ENCODE measurements at regions not wholly inside any gene's neighbourhood (a gene's known extent, or its start where the extent isn't known, plus 50 kb on each side); places are given as distances from the start of the nearest gene placed in this dataset.

- ATAC-seq (ENCODE audit: low read depth in 2 of 2) (no peak), DNase-seq (no peak)
- Histone ChIP-seq H3K36me3 (ENCODE audit: control insufficient read depth, insufficient read depth, low read length) (no peaks in the 10 kb centered on the region), H3K9me3 (ENCODE audit: control insufficient read depth in 2 of 2, low read length in 2 of 2) (no peaks in the 10 kb centered on the region), H3K4me1 (ENCODE audit: control insufficient read depth, insufficient read depth, low read length, poor library complexity, severe bottlenecking) (no peaks in the 10 kb centered on the region), H3K4me3 (ENCODE audit: low read depth, low read length) (no peak overlapping the region), H3K27me3 (ENCODE audit: control insufficient read depth, insufficient read depth, low read length) (peaks cover 7% of the 10 kb centered on the region), H3K27ac (ENCODE audit: insufficient read depth, low read length, poor library complexity, severe bottlenecking) (no peak overlapping the region)
- peaks cover 25% of the 10 kb centered on the region for H3K27me3 Mint-ChIP-seq
- no peaks in the 10 kb centered on the region for H3K36me3 Mint-ChIP-seq
- no peaks in the 10 kb centered on the region for H3K4me1 Mint-ChIP-seq
- no peak overlapping the region for H3K4me3 Mint-ChIP-seq
- peaks cover 0 to 2% (median 0%) of the 10 kb centered on the region in 7 donors for H3K9me3 Mint-ChIP-seq
- H3K27ac Mint-ChIP-seq, result no peak overlapping the region
Measured at GRCh38 chr14:66046591-66046990, 439.6 kb upstream of the CCDC196 start.

GRCh38 chr14:66056268-66056907, 429.8 kb upstream of the CCDC196 start:
- peaks cover 3% of the 10 kb centered on the region for H3K27me3 ChIP-seq (ENCODE audit: control insufficient read depth, insufficient read depth, low read length)
- Mint-ChIP-seq H3K27ac (peak overlapping the region; percentile 1 to 85 (median 29)), H3K27me3 (peaks cover 4% of the 10 kb centered on the region), H3K4me3 (peak overlapping the region in 2 of 4 donors; percentile 15 to 49), H3K36me3 (peaks cover 4% of the 10 kb centered on the region), H3K4me1 (peaks cover 0 to 19% (median 4%) of the 10 kb centered on the region in 4 donors), H3K9me3 (peaks cover 0 to 6% (median 2%) of the 10 kb centered on the region in 7 donors)
- H3K4me1 ChIP-seq (ENCODE audit: control insufficient read depth, insufficient read depth, low read length, poor library complexity, severe bottlenecking), result no peaks in the 10 kb centered on the region
- no peak overlapping the region for H3K27ac ChIP-seq (ENCODE audit: insufficient read depth, low read length, poor library complexity, severe bottlenecking)
- no peak for ATAC-seq (ENCODE audit: low read depth in 2 of 2)
- H3K9me3 ChIP-seq (ENCODE audit: control insufficient read depth in 2 of 2, low read length in 2 of 2), result peaks cover 0 to 3% of the 10 kb centered on the region in 2 experiments
- DNase-seq, result no peak
- no peaks in the 10 kb centered on the region for H3K36me3 ChIP-seq (ENCODE audit: control insufficient read depth, insufficient read depth, low read length)
- no peak overlapping the region for H3K4me3 ChIP-seq (ENCODE audit: low read depth, low read length)

- ATAC-seq (ENCODE audit: low read depth in 2 of 2) (no peak), DNase-seq (no peak)
- H3K4me3 Mint-ChIP-seq, result peak overlapping the region in 1 of 4 donors; percentile 49
- Histone ChIP-seq H3K27me3 (ENCODE audit: control insufficient read depth, insufficient read depth, low read length) (peaks cover 3% of the 10 kb centered on the region), H3K36me3 (ENCODE audit: control insufficient read depth, insufficient read depth, low read length) (no peaks in the 10 kb centered on the region), H3K4me3 (ENCODE audit: low read depth, low read length) (no peak overlapping the region), H3K9me3 (ENCODE audit: control insufficient read depth in 2 of 2, low read length in 2 of 2) (peaks cover 0 to 3% of the 10 kb centered on the region in 2 experiments), H3K27ac (ENCODE audit: insufficient read depth, low read length, poor library complexity, severe bottlenecking) (no peak overlapping the region), H3K4me1 (ENCODE audit: control insufficient read depth, insufficient read depth, low read length, poor library complexity, severe bottlenecking) (no peaks in the 10 kb centered on the region)
- peaks cover 0 to 6% (median 4%) of the 10 kb centered on the region in 7 donors for H3K9me3 Mint-ChIP-seq
- H3K27ac Mint-ChIP-seq, result peak overlapping the region; percentile 8 to 85 (median 29)
- peaks cover 4% of the 10 kb centered on the region for H3K36me3 Mint-ChIP-seq
- H3K27me3 Mint-ChIP-seq, result no peaks in the 10 kb centered on the region
- H3K4me1 Mint-ChIP-seq, result peaks cover 0 to 19% (median 4%) of the 10 kb centered on the region in 4 donors
Measured at GRCh38 chr14:66056926-66057552, 429.1 kb upstream of the CCDC196 start.

GRCh38 chr14:66065188-66065587, 421.0 kb upstream of the CCDC196 start:
- Histone ChIP-seq H3K4me1 (ENCODE audit: control insufficient read depth, insufficient read depth, low read length, poor library complexity, severe bottlenecking) (no peaks in the 10 kb centered on the region), H3K36me3 (ENCODE audit: control insufficient read depth, insufficient read depth, low read length) (no peaks in the 10 kb centered on the region), H3K27ac (ENCODE audit: insufficient read depth, low read length, poor library complexity, severe bottlenecking) (no peak overlapping the region), H3K9me3 (ENCODE audit: control insufficient read depth in 2 of 2, low read length in 2 of 2) (no peaks in the 10 kb centered on the region), H3K4me3 (ENCODE audit: low read depth, low read length) (no peak overlapping the region), H3K27me3 (ENCODE audit: control insufficient read depth, insufficient read depth, low read length) (peaks cover 2% of the 10 kb centered on the region)
- H3K36me3 Mint-ChIP-seq, result no peaks in the 10 kb centered on the region
- H3K27ac Mint-ChIP-seq, result no peak overlapping the region
- peaks cover 0 to 4% (median 0%) of the 10 kb centered on the region in 7 donors for H3K9me3 Mint-ChIP-seq
- H3K27me3 Mint-ChIP-seq, result peaks cover 4% of the 10 kb centered on the region
- ATAC-seq (ENCODE audit: low read depth in 2 of 2), result no peak
- DNase-seq, result no peak
- no peak overlapping the region for H3K4me3 Mint-ChIP-seq
- H3K4me1 Mint-ChIP-seq, result peaks cover 0 to 6% (median 0%) of the 10 kb centered on the region in 4 donors

- peaks cover 2% of the 10 kb centered on the region for H3K27me3 ChIP-seq (ENCODE audit: control insufficient read depth, insufficient read depth, low read length)
Measured at GRCh38 chr14:66066981-66067776, 419.0 kb upstream of the CCDC196 start.

GRCh38 chr14:66069036-66069435, 417.1 kb upstream of the CCDC196 start:
- Histone ChIP-seq H3K27me3 (ENCODE audit: control insufficient read depth, insufficient read depth, low read length) (no peaks in the 10 kb centered on the region), H3K27ac (ENCODE audit: insufficient read depth, low read length, poor library complexity, severe bottlenecking) (no peak overlapping the region), H3K36me3 (ENCODE audit: control insufficient read depth, insufficient read depth, low read length) (no peaks in the 10 kb centered on the region), H3K4me3 (ENCODE audit: low read depth, low read length) (no peak overlapping the region), H3K4me1 (ENCODE audit: control insufficient read depth, insufficient read depth, low read length, poor library complexity, severe bottlenecking) (no peaks in the 10 kb centered on the region), H3K9me3 (ENCODE audit: control insufficient read depth in 2 of 2, low read length in 2 of 2) (no peaks in the 10 kb centered on the region)
- no peak overlapping the region for H3K27ac Mint-ChIP-seq
- H3K36me3 Mint-ChIP-seq, result no peaks in the 10 kb centered on the region
- no peak for DNase-seq
- no peak overlapping the region for H3K4me3 Mint-ChIP-seq
- H3K27me3 Mint-ChIP-seq, result peaks cover 12% of the 10 kb centered on the region
- H3K9me3 Mint-ChIP-seq, result no peaks in the 10 kb centered on the region
- peaks cover 4 to 11% (median 5%) of the 10 kb centered on the region in 4 donors for H3K4me1 Mint-ChIP-seq
- ATAC-seq (ENCODE audit: low read depth in 2 of 2), result no peak

More at GRCh38 chr14:66066981-66067776, 419.0 kb upstream of the CCDC196 start:
- Histone ChIP-seq H3K9me3 (ENCODE audit: control insufficient read depth in 2 of 2, low read length in 2 of 2) (no peaks in the 10 kb centered on the region), H3K27ac (ENCODE audit: insufficient read depth, low read length, poor library complexity, severe bottlenecking) (no peak overlapping the region), H3K4me3 (ENCODE audit: low read depth, low read length) (no peak overlapping the region), H3K36me3 (ENCODE audit: control insufficient read depth, insufficient read depth, low read length) (no peaks in the 10 kb centered on the region), H3K4me1 (ENCODE audit: control insufficient read depth, insufficient read depth, low read length, poor library complexity, severe bottlenecking) (no peaks in the 10 kb centered on the region)
- Mint-ChIP-seq H3K27me3 (peaks cover 12% of the 10 kb centered on the region), H3K4me1 (peaks cover 4 to 11% (median 5%) of the 10 kb centered on the region in 4 donors), H3K4me3 (no peak overlapping the region), H3K9me3 (peaks cover 0 to 4% (median 0%) of the 10 kb centered on the region in 7 donors), H3K36me3 (no peaks in the 10 kb centered on the region), H3K27ac (peak overlapping the region in 1 of 3 donors; percentile 54)
- no peak for ATAC-seq (ENCODE audit: low read depth in 2 of 2)
- no peak for DNase-seq

GRCh38 chr14:66069830-66070541, 416.2 kb upstream of the CCDC196 start:
- peaks cover 12% of the 10 kb centered on the region for H3K27me3 Mint-ChIP-seq
- no peaks in the 10 kb centered on the region for H3K27me3 ChIP-seq (ENCODE audit: control insufficient read depth, insufficient read depth, low read length)
- no peak overlapping the region for H3K4me3 ChIP-seq (ENCODE audit: low read depth, low read length)
- no peaks in the 10 kb centered on the region for H3K36me3 Mint-ChIP-seq
- no peak overlapping the region for H3K27ac ChIP-seq (ENCODE audit: insufficient read depth, low read length, poor library complexity, severe bottlenecking)
- H3K27ac Mint-ChIP-seq, result peak overlapping the region in 2 of 3 donors; percentile 12 to 35
- ATAC-seq (ENCODE audit: low read depth in 2 of 2) (no peak), DNase-seq (no peak)
- peaks cover 4 to 11% (median 5%) of the 10 kb centered on the region in 4 donors for H3K4me1 Mint-ChIP-seq
- no peaks in the 10 kb centered on the region for H3K36me3 ChIP-seq (ENCODE audit: control insufficient read depth, insufficient read depth, low read length)
- no peaks in the 10 kb centered on the region for H3K9me3 Mint-ChIP-seq
- H3K4me1 ChIP-seq (ENCODE audit: control insufficient read depth, insufficient read depth, low read length, poor library complexity, severe bottlenecking), result no peaks in the 10 kb centered on the region
- no peak overlapping the region for H3K4me3 Mint-ChIP-seq
- H3K9me3 ChIP-seq (ENCODE audit: control insufficient read depth in 2 of 2, low read length in 2 of 2), result no peaks in the 10 kb centered on the region

All from CD4-positive, CD25-positive, alpha-beta regulatory T cell (primary cell).